ENCODE measurements at regions not wholly inside any gene's neighbourhood (a gene's known extent, or its start where the extent isn't known, plus 50 kb on each side); places are given as distances from the start of the nearest gene placed in this dataset.

DNA sequence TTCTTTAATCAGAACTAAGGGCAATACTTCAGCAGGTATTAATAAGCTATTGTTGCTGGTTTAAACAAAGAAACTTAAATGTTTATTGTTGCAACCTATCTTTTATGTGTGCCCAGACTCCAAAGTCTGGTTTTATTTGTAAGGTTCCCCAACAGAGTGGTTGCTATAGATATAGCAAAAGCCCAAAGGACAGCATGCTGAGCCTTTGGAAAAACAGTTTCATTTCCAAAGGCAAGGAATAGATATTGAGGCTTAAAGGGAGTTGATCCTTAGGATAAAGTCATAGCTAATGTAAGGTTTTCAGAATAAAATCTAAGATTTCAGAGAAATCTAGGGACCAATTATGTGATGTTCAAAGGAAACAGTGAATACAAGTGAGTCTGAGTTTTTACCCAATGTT lies 413.2 kb upstream of the SLC14A2 start:
- Histone ChIP-seq H3K4me1 (ENCODE audit: insufficient read depth, low read length) (no peaks in the 10 kb centered on the region), H3K4me3 (ENCODE audit: low read length) (no peak overlapping the region), H3K27ac (ENCODE audit: low read length) (no peak overlapping the region), H3K36me3 (ENCODE audit: insufficient read depth, low read depth, low read length) (no peaks in the 10 kb centered on the region), H3K9me3 (ENCODE audit: insufficient read depth, low read depth, low read length) (no peaks in the 10 kb centered on the region), H3K9ac (ENCODE audit: low read depth, low read length) (no peak overlapping the region), H3K27me3 (ENCODE audit: insufficient read depth, low read length) (no peaks in the 10 kb centered on the region)

GRCh38 chr18:45203677-45204076 lies 411.6 kb upstream of the SLC14A2 start:
- Histone ChIP-seq H3K9me3 (ENCODE audit: insufficient read depth, low read depth, low read length) (no peaks in the 10 kb centered on the region), H3K36me3 (ENCODE audit: insufficient read depth, low read depth, low read length) (no peaks in the 10 kb centered on the region), H3K27me3 (ENCODE audit: insufficient read depth, low read length) (no peaks in the 10 kb centered on the region), H3K4me3 (ENCODE audit: low read length) (no peak overlapping the region), H3K27ac (ENCODE audit: low read length) (no peak overlapping the region), H3K4me1 (ENCODE audit: insufficient read depth, low read length) (no peaks in the 10 kb centered on the region), H3K9ac (ENCODE audit: low read depth, low read length) (no peak overlapping the region)

- H3K4me3 ChIP-seq (ENCODE audit: low read length): no peak overlapping the region
- no peaks in the 10 kb centered on the region for H3K36me3 ChIP-seq (ENCODE audit: insufficient read depth, low read depth, low read length)
- H3K9me3 ChIP-seq (ENCODE audit: insufficient read depth, low read depth, low read length): no peaks in the 10 kb centered on the region
- no peaks in the 10 kb centered on the region for H3K4me1 ChIP-seq (ENCODE audit: insufficient read depth, low read length)
- no peak overlapping the region for H3K27ac ChIP-seq (ENCODE audit: low read length)
- H3K27me3 ChIP-seq (ENCODE audit: insufficient read depth, low read length): no peaks in the 10 kb centered on the region
- H3K9ac ChIP-seq (ENCODE audit: low read depth, low read length): no peak overlapping the region
These were observed 407.9 kb upstream of the SLC14A2 start for GRCh38 chr18:45207328-45207727.

GRCh38 chr18:45208164-45208563 lies 407.1 kb upstream of the SLC14A2 start:
- Histone ChIP-seq H3K4me3 (ENCODE audit: low read length) (no peak overlapping the region), H3K27ac (ENCODE audit: low read length) (no peak overlapping the region), H3K36me3 (ENCODE audit: insufficient read depth, low read depth, low read length) (no peaks in the 10 kb centered on the region), H3K27me3 (ENCODE audit: insufficient read depth, low read length) (no peaks in the 10 kb centered on the region), H3K9ac (ENCODE audit: low read depth, low read length) (no peak overlapping the region), H3K4me1 (ENCODE audit: insufficient read depth, low read length) (no peaks in the 10 kb centered on the region), H3K9me3 (ENCODE audit: insufficient read depth, low read depth, low read length) (no peaks in the 10 kb centered on the region)

- H3K9me3 ChIP-seq (ENCODE audit: insufficient read depth, low read depth, low read length): no peaks in the 10 kb centered on the region
- H3K36me3 ChIP-seq (ENCODE audit: insufficient read depth, low read depth, low read length): no peaks in the 10 kb centered on the region
- no peaks in the 10 kb centered on the region for H3K4me1 ChIP-seq (ENCODE audit: insufficient read depth, low read length)
- no peak overlapping the region for H3K9ac ChIP-seq (ENCODE audit: low read depth, low read length)
- no peaks in the 10 kb centered on the region for H3K27me3 ChIP-seq (ENCODE audit: insufficient read depth, low read length)
- H3K27ac ChIP-seq (ENCODE audit: low read length): no peak overlapping the region
- H3K4me3 ChIP-seq (ENCODE audit: low read length): no peak overlapping the region
These were observed 402.9 kb upstream of the SLC14A2 start for GRCh38 chr18:45212181-45213039.

DNA sequence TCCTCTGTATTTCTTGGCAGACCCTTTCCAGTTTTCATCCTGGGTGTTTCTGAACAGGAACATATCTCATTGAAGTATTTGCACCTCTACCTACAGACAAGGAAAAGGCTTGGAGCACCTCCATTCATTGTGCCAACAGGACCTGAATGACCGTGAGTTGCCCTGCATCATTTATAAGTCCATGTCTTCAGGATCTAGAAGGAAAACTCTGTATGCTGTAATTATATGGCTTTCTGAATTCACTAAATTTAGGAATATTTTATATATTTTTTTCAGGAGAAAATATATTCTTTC lies 402.3 kb upstream of the SLC14A2 start:
- H3K4me1 ChIP-seq (ENCODE audit: insufficient read depth, low read length): no peaks in the 10 kb centered on the region
- H3K9me3 ChIP-seq (ENCODE audit: insufficient read depth, low read depth, low read length): no peaks in the 10 kb centered on the region
- no peaks in the 10 kb centered on the region for H3K27me3 ChIP-seq (ENCODE audit: insufficient read depth, low read length)
- H3K36me3 ChIP-seq (ENCODE audit: insufficient read depth, low read depth, low read length): no peaks in the 10 kb centered on the region
- H3K9ac ChIP-seq (ENCODE audit: low read depth, low read length): no peak overlapping the region
- no peak overlapping the region for H3K4me3 ChIP-seq (ENCODE audit: low read length)
- no peak overlapping the region for H3K27ac ChIP-seq (ENCODE audit: low read length)

DNA sequence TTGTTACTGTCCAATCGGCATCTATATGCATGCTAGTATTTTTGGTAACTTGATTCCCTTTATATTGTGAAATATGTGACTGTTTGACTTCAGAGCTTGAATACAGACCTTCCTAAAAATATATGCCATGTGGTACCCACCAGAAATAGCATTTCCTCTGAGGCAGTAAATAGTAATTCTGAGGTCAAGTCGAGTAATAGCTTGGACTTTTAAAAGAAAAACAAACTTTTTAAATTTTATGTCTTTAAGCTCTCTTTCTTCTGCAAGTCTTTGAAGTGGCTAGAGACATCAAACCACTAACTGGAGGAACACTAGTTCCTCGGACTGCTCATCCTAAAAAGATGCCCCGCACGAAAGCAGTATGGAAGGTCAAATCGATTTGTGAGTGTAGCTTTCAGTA lies 396.8 kb upstream of the SLC14A2 start:
- Histone ChIP-seq H3K27ac (ENCODE audit: low read length) (no peak overlapping the region), H3K4me1 (ENCODE audit: insufficient read depth, low read length) (no peaks in the 10 kb centered on the region)

GRCh38 chr18:45221363-45221762 lies 393.9 kb upstream of the SLC14A2 start:
- Histone ChIP-seq H3K4me3 (ENCODE audit: low read length) (no peak overlapping the region), H3K9me3 (ENCODE audit: insufficient read depth, low read depth, low read length) (no peaks in the 10 kb centered on the region; the same call in 1 of the 2 replicates), H3K36me3 (ENCODE audit: insufficient read depth, low read depth, low read length) (no peaks in the 10 kb centered on the region), H3K27me3 (ENCODE audit: insufficient read depth, low read length) (no peaks in the 10 kb centered on the region), H3K4me1 (ENCODE audit: insufficient read depth, low read length) (no peaks in the 10 kb centered on the region), H3K27ac (ENCODE audit: low read length) (no peak overlapping the region), H3K9ac (ENCODE audit: low read depth, low read length) (no peak overlapping the region)

More for the DNA sequence above, 396.8 kb upstream of the SLC14A2 start:
- Histone ChIP-seq H3K9ac (ENCODE audit: low read depth, low read length) (no peak overlapping the region), H3K36me3 (ENCODE audit: insufficient read depth, low read depth, low read length) (no peaks in the 10 kb centered on the region), H3K4me3 (ENCODE audit: low read length) (no peak overlapping the region), H3K9me3 (ENCODE audit: insufficient read depth, low read depth, low read length) (no peaks in the 10 kb centered on the region; the same call in 1 of the 2 replicates), H3K27me3 (ENCODE audit: insufficient read depth, low read length) (no peaks in the 10 kb centered on the region)

DNA sequence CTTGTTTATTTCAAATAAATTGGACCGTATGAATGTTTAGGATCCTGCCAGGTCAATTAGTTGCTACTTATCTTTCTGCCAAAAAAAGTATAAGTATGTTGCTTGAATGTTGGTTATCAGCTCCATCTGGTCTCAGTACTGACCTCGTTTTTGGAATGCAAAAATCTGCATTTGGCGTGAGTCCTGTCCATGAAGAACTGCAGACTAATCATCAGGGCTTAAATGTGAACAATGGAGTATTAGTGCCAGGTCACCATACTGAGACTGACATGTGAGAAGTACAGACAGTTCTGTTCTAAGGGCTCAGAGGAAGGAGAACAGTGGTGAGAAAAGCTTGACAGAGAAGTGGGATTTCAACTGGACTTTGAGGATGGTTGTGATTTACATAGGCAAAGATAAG lies 393.1 kb upstream of the SLC14A2 start:
- H3K9me3 ChIP-seq (ENCODE audit: insufficient read depth, low read depth, low read length): no peaks in the 10 kb centered on the region; the same call in 1 of the 2 replicates
- H3K27ac ChIP-seq (ENCODE audit: low read length): no peak overlapping the region
- no peak overlapping the region for H3K4me3 ChIP-seq (ENCODE audit: low read length)
- H3K36me3 ChIP-seq (ENCODE audit: insufficient read depth, low read depth, low read length): no peaks in the 10 kb centered on the region
- H3K27me3 ChIP-seq (ENCODE audit: insufficient read depth, low read length): no peaks in the 10 kb centered on the region
- no peak overlapping the region for H3K9ac ChIP-seq (ENCODE audit: low read depth, low read length)
- H3K4me1 ChIP-seq (ENCODE audit: insufficient read depth, low read length): no peaks in the 10 kb centered on the region

DNA sequence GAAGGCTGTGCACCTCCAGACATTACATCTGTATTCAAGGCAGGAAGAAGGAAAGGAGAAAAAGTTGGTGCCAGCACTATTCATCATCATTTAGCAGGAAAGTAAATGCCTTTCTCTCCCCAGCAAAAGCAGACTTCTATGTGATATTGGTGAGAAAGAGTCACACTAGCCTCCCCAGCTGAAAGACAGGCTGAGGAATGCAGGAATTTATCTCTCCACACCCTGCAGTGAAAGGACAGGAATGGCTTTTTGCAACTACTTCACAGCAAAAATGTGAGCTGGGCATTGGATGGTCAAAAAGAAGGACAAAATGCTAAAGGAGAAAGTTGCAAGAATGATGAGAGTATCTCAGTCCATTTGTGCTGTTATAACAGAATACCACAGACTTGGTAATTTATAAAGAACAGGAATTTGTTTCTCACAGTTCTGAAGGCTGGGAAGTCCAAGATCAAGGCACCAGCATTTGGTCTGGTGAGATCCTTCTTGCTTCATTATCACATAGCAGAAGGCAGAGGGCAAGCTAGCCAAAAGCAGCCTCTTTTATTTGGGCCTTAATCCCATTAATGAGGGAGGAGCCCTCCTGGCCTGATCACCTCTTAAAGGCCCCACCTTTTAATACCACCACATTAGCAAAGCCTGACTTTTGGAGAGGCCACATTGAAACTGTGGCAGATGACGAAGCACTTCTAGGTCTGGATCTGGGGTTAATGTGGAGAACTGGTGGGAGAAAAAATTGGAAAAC lies 388.1 kb upstream of the SLC14A2 start:
- Histone ChIP-seq H3K9ac (ENCODE audit: low read depth, low read length) (no peak overlapping the region), H3K9me3 (ENCODE audit: insufficient read depth, low read depth, low read length) (no peaks in the 10 kb centered on the region)

GRCh38 chr18:45228796-45229388 lies 386.4 kb upstream of the SLC14A2 start:
- Histone ChIP-seq H3K27me3 (ENCODE audit: insufficient read depth, low read length) (no peaks in the 10 kb centered on the region), H3K36me3 (ENCODE audit: insufficient read depth, low read depth, low read length) (no peaks in the 10 kb centered on the region), H3K4me1 (ENCODE audit: insufficient read depth, low read length) (no peaks in the 10 kb centered on the region), H3K9ac (ENCODE audit: low read depth, low read length) (no peak overlapping the region), H3K9me3 (ENCODE audit: insufficient read depth, low read depth, low read length) (no peaks in the 10 kb centered on the region), H3K27ac (ENCODE audit: low read length) (no peak overlapping the region), H3K4me3 (ENCODE audit: low read length) (no peak overlapping the region)

More for the DNA sequence above, 388.1 kb upstream of the SLC14A2 start:
- no peak overlapping the region for H3K4me3 ChIP-seq (ENCODE audit: low read length)
- no peak overlapping the region for H3K27ac ChIP-seq (ENCODE audit: low read length)
- H3K27me3 ChIP-seq (ENCODE audit: insufficient read depth, low read length): no peaks in the 10 kb centered on the region
- no peaks in the 10 kb centered on the region for H3K36me3 ChIP-seq (ENCODE audit: insufficient read depth, low read depth, low read length)
- H3K4me1 ChIP-seq (ENCODE audit: insufficient read depth, low read length): no peaks in the 10 kb centered on the region

DNA sequence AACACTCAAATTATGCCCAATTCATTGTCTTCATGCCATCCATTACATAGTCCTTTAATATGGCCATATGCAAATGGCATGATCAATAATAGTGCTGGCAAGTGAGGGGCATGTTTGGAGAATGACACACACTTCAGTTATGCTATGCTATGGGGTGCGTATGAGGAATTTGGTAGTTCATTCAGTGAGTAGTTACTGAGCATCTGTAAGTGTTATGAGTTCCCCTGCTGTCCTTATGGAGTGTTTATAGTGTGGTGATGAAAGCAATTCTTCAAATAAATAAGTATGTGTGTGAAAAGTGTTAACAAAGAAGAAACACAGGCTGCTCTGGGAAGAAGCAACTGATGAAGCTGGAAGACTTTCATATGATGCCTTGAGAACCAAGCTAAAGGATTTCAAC lies 383.7 kb upstream of the SLC14A2 start:
- no peak overlapping the region for H3K4me3 ChIP-seq (ENCODE audit: low read length)
- no peaks in the 10 kb centered on the region for H3K9me3 ChIP-seq (ENCODE audit: insufficient read depth, low read depth, low read length)
- no peaks in the 10 kb centered on the region for H3K4me1 ChIP-seq (ENCODE audit: insufficient read depth, low read length)
- no peak overlapping the region for H3K9ac ChIP-seq (ENCODE audit: low read depth, low read length)
- H3K27me3 ChIP-seq (ENCODE audit: insufficient read depth, low read length): no peaks in the 10 kb centered on the region
- no peak overlapping the region for H3K27ac ChIP-seq (ENCODE audit: low read length)
- no peaks in the 10 kb centered on the region for H3K36me3 ChIP-seq (ENCODE audit: insufficient read depth, low read depth, low read length)

Data from iPS-20b (cell line).